HG03469 (cell line): ENCODE measurements at regions not wholly inside any gene's neighbourhood (a gene's known extent, or its start where the extent isn't known, plus 50 kb on each side); places are given as distances from the start of the nearest gene placed in this dataset.

Experiments used
- ATAC-seq: cut with Tn5 transposase; IDR thresholded peaks from one replicate; pipeline ENCODE4 v1.9.1; 2021; ENCODE audit warnings: mild to moderate bottlenecking, moderate library complexity, moderate number of reproducible peaks; ENCODE audit not compliant: unreplicated experiment

DNA sequence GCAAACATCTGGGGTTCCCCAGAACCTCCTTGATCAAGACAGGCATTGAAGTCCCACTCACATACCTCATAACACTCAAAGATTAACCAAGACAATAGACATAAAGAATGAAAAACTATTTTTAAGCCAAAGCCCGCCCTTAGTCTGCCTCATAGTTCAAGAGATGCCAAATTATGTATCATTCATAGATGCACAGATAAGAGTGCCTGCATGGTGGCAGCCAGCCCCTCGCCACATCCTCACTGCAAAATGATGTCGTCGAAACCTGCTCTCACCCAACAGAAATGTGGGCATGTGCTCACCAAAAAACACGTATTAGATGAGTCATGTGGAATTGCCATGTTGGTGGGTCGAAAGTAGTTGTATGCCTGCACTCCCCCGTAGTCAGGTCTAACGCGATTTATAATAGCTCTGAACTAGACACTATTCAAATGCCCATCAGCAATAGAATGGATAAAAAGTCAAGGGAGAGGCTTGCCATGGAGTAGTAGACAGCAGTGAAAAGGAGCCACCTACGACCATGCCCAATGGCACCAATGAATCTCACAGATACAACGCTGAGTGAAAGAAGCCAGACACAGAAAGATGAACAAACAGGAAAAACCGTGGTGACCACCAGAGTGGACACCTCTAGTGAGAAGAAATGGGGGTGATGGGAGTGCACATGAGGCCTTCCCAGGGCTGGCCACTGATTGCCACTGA, 64.8 kb downstream of the C16orf95 start:
- ATAC-seq, result no peak
